GM18508 (cell line): ENCODE measurements at regions not wholly inside any gene's neighbourhood (a gene's known extent, or its start where the extent isn't known, plus 50 kb on each side); places are given as distances from the start of the nearest gene placed in this dataset.

ENCODE experiments used
- ATAC-seq: cut with Tn5 transposase; IDR thresholded peaks from one replicate; pipeline ENCODE4 v1.9.1; 2021; ENCODE audit warnings: moderate number of reproducible peaks; ENCODE audit not compliant: insufficient read depth, unreplicated experiment

DNA sequence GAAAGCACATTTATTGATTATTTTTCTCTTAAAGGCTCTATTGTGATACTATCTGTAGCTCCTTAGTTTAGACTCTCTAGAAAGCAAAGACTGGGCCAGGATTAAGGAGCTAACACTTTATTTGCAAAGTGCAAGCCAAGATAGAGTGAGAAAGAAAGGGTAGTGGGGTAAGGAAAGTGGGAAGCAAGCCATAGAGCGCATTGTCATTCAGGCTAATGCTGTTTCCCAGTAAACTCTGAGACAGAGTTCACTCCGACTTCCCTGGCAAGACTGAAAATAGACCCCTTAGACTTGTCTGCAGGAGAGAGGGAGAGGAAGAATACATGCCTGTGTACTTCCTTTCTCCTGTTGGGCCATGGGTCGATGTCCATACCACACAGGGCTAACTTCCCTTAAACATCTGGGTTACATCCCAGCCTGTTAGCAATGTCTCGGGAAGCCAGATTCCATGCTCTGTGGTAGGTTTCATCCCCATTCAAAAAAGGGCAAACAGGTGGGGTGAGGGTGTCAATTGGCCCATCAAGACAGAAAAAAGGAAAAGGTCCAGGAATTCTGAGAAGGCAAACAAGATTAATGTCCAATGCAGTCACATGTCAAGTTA lies 875.8 kb upstream of the CELF2 start:
- ATAC-seq: no peak

DNA sequence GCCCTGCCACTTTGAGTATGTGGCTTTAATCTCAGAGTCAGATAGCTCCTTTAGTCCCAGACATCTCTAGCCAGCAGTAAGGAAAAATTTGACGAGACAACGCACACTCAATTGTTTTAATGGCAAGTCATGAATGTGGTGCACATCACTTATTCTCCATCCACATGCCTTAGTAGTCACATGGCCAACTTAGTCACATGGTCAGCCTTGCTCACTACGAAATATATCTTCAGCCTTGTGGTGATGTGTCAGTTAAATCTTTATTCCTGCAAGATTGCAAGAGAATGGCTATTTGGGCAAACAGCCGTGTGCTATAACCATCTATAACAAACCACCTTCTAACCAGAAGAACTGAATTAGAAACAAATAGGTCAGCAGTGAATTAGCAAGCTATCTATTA lies 871.1 kb upstream of the CELF2 start:
- ATAC-seq: no peak

DNA sequence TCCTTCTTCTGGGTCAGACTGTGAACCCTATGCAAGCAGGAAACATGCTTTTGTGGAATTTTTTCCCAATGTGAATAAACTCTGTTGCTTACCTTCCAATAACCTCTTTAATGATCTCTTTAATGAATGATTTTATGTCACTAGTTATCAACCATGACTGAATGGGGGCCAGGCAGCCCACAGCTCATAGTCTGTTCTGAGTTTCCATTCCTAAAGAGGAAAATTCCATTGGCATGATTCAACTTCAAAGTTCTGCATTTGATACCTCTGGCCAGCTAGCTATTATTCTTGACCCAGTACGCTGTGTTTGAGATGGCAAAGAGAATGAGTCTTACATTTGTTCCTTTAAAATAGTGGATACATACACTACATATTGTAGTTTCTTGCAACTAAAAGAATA lies 867.8 kb upstream of the CELF2 start:
- ATAC-seq: no peak

DNA sequence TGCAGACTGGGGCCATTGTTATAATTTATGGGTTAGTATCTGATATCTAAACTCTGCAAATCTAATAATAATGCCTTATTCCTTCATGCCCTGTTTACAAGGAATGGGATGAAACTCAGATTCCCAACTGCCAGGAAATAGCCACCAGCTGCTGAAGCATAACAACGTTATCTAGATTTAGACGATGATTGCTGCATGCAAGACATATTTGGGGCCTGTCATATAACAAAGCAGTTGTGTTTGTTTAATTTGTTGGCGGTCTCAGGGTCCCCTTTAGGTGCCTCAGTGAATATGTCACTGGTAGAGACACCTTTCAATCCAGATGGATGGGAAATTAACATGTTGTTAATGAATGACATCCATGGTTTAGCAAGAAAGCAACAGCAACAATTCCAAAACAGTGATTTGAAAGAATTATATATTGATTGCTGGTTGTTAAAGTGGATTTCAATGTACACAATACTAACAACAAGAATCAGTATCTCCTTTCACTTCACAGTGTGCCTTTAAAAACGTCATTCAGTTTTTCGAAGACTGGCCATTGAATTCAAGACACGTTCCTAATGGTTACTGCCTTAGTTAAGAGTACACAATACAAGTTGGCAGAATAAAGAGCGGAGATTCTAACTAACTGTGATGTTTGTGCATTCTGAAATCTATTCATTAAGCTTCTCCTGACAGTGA lies 860.6 kb upstream of the CELF2 start:
- no peak for ATAC-seq

DNA sequence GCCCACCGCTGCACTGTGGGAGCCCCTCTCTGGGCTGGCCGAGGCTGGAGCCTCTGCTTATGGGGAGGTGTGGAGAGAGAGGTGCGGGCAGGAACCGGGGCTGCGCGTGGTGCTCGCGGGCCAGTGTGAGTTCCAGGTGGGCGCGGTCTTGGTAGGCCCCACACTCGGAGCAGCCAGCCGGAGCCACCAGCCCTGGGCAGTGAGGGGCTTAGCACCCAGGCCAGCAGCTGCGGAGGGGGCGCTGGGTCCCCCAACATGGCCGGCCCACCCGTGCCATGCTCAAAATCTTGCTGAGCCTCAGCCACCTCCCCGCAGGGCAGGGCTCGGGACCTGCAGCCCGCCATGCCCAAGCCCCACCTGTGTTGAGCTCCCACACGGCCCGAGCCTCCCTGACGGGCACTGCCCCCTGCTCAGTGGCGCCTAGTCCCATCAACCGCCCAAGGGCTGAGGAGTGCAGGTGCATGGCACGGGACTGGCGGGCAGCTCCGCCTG lies 856.8 kb upstream of the CELF2 start:
- no peak for ATAC-seq

DNA sequence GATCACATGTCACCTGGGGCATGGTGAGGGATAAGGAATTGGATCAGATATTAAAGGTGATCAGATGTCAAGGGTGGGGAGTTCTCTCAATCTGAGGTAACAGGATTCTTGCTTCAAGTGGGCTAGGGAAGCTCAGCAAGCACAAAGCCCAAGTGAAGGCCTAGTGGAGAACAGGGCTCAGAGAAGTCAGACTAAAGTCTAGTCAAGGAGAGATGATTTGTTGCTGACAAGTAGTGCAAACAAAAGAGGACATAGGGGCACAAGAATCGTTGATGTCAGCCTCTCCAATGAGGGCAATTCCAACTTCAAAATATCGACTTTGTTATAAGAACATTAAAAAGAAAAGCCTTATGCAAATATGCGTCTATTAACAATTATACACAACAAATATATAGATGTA lies 852.8 kb upstream of the CELF2 start:
- ATAC-seq: no peak

DNA sequence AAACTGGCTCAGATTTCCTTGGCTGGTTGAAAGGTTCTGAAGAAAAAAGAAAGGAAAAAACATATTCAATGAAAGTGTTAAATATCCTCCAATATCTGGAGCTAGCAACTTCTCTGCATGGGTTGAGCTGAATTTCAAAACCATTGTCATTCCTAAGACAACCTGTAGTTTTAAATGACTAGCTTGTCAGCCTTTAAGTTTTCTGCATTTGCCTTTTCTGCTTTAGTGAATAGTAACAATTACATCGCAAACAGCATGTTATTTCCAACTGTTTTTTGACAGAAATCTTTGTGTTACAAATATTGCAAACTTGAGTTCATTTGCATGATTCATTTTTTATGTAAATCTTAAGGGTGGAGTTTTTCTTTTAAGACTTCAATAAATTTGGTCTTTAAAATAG lies 852.3 kb upstream of the CELF2 start:
- no peak for ATAC-seq

DNA sequence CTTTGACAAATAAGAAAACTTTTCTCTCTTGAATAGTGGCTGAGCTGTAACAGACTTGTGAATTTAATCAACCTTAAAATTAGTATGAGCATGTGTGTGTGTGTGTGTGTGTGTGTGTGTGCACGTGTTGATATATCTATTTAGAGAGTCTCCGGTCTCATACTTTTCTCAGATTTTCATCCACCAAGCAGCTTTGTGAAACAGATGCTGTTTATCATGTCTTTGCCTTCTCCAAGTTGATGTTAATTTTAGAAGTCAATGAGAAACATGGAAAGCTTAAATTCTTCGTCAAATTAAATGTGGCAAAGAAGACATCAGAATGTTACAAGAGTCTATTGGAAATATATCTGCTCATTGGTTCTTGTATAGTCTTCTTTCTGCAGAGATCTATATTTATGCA lies 839.2 kb upstream of the CELF2 start:
- no peak for ATAC-seq

DNA sequence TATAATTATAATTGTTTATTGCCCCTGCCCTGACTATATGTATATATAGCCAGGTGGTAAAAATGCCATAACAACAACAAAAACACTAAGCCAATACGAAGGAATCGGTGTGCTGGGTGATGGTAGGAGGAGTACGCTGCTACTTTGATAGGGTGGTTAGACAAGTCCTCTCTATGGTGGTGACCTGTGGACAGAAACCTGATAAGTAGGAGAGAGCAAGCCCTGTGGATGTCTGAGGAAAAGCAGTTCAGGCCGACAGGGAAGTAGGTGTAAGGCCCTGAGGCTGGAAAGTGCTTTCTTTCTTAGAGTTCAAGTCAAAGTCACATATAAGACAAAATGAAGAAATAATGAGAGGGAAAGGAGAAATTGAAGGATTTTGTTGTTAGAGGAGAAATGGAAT lies 823.8 kb upstream of the CELF2 start:
- no peak for ATAC-seq

DNA sequence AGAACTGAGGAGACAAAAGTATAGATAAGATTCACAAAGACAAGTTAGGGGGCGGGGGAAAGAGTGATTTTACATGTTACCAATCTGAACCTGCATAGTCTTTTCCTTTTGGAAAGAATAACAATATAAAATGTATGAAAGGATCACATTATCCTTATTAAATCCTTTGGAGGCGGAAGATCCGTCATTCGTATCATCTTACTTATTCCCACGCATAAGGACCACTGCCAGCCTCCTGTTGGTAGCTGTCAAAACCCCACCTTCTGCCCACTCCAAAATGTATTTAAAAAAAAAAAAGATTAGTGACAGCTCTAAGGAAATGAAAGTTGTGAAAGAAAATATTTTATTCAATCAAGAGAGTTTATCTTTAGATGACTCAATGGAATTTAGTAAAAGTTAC lies 821.0 kb upstream of the CELF2 start:
- no peak for ATAC-seq

DNA sequence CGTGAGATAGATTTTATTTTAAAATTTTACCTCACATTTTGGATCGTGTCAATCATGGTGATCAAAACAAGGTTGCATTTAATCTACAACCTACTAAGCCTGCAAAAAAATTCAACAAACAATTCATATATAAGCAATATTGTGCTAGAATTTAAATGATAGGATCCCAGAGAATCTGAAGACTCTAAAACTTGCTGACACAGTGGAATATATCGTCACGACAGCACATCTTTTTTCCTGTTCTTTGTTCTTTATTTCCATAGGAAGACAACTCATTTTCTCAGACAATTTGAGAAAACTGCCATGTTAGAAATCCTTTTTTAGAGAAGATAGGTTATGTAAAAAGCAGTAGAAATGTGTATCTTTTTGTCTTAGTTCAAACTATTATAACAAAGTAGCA lies 820.2 kb upstream of the CELF2 start:
- ATAC-seq: no peak

DNA sequence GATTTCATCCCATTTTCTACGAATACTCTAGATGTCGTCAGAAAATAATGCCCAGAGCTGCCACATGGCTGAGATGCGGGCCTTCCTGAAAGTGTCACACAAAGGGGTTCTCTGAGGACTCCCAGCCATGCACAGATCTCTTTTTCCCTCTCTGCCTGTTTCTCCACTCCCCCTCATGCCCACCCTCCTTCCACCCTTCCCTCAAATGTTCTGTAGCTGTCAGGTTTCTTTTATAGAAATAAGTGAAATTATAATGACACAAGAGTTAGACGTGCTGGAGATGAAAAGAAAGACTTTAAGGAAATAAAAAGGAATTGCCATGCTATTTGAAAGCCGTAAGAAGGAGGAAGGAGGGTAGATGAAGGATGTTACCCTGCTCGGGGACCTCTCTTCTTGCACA lies 819.3 kb upstream of the CELF2 start:
- no peak for ATAC-seq

DNA sequence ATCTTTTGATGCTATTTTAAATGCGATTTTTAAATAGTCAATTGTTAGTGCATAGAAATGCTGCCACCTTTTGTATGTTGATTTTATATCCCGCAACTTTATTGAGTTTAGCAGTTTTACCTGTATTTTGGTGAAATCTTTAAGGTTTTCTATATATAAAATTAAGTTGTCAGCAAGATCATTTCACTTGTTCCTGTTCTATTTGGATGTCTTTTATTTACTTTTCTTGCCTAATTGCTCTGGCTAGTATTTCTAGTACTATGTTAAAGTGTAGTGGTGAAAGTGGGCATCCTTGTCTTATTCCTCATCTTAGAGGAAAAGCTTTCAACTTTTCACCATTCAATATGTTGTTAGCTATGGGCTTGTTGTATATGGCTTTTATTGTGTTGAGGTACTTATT lies 813.3 kb upstream of the CELF2 start:
- no peak for ATAC-seq

DNA sequence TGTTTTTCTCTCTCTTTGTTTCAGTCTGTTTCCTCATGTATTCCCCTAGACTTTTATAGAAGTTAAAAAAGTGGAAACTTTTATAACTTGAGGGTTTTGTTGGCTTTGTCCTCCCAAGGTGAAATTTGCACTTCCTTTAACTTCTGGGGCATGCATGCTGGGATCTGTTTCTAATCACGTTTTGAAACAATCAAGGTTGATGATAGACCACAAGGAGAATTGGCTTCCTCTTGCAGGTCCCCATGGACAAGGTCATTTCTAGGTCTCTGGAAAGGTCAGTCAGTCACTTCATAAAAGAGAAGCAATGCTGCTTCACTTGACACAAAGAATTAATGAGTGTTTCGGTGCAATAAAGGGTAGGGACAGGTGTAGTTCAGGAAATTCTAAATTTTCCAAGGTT lies 811.8 kb upstream of the CELF2 start:
- no peak for ATAC-seq

DNA sequence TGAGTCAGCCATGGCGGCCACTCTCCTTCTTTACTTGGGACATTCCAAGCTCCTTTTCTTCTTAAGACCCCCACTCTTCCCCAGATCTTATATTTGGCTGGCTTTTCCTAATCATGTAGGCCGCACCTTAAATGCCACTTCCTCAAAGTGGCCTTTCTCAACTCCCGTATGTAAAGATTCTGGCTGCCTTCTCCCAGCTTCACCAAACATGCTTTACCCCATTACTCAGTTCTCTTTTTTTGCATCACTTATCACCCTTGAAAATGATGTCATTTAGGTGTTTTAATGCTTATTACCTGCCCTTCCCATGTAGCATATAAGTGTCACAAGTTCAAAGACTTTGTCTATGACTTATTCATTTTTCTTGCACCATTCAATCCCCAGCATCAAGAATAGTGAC lies 810.1 kb upstream of the CELF2 start:
- no peak for ATAC-seq

DNA sequence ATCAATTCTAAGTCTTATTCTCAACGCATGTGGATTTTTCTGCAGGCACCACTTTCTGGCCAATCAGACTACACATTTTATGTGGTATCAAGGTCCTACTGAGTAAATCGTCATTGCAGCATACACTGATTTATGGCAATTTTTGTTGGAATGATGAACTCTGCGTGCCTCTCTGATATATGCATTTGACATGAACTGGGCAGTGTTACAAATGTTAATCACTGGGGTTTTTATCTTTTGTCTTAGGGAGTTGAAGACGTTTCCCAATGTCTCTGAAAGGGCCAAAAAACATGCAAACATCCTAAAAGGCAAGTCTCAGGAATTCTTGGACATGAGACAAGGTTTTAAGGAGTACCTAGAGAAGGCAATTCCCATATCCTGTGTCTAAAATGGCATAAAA lies 809.5 kb upstream of the CELF2 start:
- no peak for ATAC-seq

DNA sequence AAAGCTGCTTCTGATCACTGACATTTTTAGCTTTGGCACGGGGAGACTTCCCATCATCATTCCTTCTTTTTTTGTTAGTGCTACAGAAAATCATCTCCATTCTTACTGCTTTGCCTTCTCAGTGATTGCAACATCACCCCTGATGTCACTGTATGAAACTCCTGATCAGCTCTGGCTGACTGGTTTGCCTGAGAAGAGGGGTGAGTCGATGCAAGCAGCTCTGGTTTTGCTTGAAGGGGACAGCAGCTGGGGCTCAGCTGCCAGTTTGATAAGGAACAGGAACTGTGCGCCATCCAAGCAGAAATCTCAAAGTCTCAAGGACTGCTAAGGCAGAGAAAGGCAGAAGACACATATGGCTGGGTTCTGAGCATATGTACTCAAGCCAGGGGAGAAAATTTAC lies 808.5 kb upstream of the CELF2 start:
- ATAC-seq: no peak

DNA sequence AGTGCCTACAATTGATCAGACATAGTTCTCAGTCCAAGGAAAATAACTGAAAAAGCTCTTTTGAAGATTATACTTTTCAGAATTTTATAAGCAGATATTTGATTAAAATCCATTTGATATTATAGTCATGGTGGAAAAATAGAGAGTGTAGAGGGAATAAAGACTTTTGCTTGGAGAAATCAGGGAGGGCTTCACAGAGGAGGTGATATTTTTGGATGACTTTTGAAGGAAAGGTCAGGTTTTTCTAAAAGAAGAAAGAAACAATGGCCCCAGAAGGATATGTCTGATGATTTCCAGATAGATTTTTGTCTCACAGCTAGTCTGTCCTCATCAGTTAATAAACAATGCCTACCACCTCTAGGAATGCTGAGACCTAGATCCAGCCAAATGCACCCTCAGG lies 806.3 kb upstream of the CELF2 start:
- no peak for ATAC-seq

DNA sequence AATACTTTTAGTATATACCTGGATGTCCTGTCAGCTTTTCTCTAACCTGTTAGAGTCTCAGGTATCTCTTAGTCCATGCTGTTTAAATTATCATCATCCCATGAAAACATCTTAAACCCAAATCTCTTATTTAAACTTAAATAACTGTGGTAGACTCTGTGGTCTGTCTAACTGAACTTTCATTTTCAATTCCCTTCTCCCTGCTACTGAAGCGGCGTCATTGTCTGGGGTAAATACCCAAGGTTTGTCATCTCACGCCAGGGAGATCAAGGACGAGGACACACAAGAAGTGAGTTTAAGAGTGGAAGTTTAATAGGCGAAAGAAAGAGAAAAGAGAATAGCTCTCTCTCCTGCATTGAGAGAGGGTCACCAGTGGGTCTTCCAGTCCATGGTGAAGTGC lies 804.4 kb upstream of the CELF2 start:
- ATAC-seq: no peak

DNA sequence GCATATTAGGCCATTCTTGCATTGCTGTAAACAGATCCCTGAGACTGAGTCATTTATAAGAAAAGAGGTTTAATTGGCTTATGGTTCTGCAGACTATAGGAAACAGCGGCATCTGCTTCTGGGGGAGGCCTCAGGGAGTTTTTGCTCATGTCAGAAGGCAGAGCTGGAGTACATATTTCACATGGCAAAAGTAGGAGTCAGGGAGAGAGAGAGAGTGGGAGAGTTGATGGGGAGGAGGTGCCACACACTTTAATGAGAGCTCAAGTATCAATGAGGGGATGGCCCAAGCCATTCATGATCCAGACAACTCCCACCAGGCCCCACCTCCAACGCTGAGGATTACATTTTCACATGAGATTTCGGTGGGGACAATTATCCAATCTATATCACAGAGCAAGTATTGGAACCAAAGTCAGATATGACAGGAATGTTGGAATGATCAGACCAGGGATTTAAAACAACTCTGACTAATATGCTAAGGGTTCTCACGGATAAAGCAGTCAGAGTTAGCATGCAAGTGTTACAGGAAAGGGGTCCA lies 795.3 kb upstream of the CELF2 start:
- ATAC-seq: no peak

DNA sequence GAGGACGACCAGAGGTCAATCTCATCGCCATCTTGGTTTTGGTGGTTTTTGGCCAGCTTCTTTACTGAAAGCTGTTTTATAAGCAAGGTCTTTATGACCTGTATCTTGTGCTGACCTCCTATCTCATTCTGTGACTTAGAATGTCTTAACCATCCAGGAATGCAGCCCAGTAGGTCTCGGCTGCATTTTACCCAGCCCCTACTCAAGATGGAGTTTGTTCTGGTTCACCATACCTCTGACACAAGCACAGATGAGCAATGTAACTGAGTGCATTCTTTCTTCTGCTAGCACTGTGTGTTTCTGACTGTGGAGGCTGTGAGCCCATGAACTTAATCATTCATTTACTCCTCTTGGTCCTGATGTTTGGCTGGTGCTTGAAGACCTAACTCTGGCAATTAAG lies 794.5 kb upstream of the CELF2 start:
- ATAC-seq: no peak

DNA sequence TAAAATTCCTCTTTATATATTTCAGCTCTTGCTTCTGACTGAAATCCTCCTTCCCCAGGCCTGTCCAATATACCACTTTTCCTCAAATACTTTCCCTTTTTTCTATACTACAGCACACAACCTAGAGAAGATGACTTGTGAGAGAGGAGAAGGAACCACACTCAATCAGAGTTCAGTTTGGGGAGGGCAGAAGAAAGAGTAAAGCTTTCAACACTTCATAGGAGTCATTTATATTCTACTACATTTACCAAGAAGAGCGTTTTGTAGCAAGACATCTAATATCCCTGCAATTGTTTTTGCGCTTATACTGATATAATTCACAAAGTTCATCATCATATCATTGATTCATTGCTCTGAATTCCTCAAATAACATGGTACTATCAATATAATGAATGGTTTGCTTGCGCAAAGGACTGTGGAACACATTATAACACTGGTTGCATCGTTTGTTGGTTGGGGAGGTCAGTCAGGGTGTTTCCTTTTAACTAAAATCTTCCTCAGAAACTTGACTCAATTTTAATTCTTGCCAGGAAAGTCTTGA lies 792.5 kb upstream of the CELF2 start:
- ATAC-seq: no peak
